Chondrocyte (in vitro differentiated cells): ENCODE measurements at regions not wholly inside any gene's neighbourhood (a gene's known extent, or its start where the extent isn't known, plus 50 kb on each side); places are given as distances from the start of the nearest gene placed in this dataset.
"Not testable (repeated sequence)": the region's sequence is repeated elsewhere in the genome, so short reads cannot be mapped to it uniquely, and the experiment has no call there.

Experiments used
- DNase-seq: peaks from one replicate; pipeline ENCODE4 v3.0.0; 2021; ENCODE audit warnings: mixed read lengths, low spot score
- H3K27ac Mint-ChIP-seq: one replicate; pipeline ENCODE4 v1.8.0; 2021; ENCODE audit warnings: mild to moderate bottlenecking, moderate library complexity, mixed read lengths; ENCODE audit not compliant: unreplicated experiment
- H3K27me3 Mint-ChIP-seq: 2 replicates; pipeline ENCODE4 v1.8.0; 2021; ENCODE audit warnings: low read depth, mixed read lengths
- H3K36me3 Mint-ChIP-seq: 2 replicates; pipeline ENCODE4 v1.8.0; 2021; ENCODE audit warnings: low read depth, mixed read lengths
- H3K4me1 Mint-ChIP-seq: 2 replicates; pipeline ENCODE4 v1.8.0; 2021; ENCODE audit warnings: low read depth, mild to moderate bottlenecking, mixed read lengths
- H3K4me3 Mint-ChIP-seq: one replicate; pipeline ENCODE4 v1.8.0; 2021; ENCODE audit warnings: mild to moderate bottlenecking, moderate library complexity, mixed read lengths; ENCODE audit not compliant: unreplicated experiment
- H3K9me3 Mint-ChIP-seq: 2 replicates; pipeline ENCODE4 v1.8.0; 2021; ENCODE audit warnings: low read depth, mixed read lengths
- CTCF ChIP-seq: fragments of 200-600 bp; sonication (generic); IDR thresholded peaks from 2 replicates; pipeline ENCODE4 v1.5.0; 2021; ENCODE audit warnings: antibody characterized with exemption, mild to moderate bottlenecking, moderate library complexity

- Mint-ChIP-seq H3K36me3 (peaks cover 8% of the 10 kb centered on the region), H3K4me3 (no peak overlapping the region), H3K27me3 (no peaks in the 10 kb centered on the region), H3K4me1 (peaks cover 12% of the 10 kb centered on the region), H3K27ac (peak overlapping the region; percentile 93), H3K9me3 (no peaks in the 10 kb centered on the region)
- no peak for DNase-seq
- peak; percentile 28 for TF ChIP-seq CTCF
Observed at GRCh38 chr21:36260802-36261201, 59.2 kb upstream of the MORC3 start.

GRCh38 chr21:36261459-36261858 lies 58.5 kb upstream of the MORC3 start:
- Mint-ChIP-seq H3K27ac (no peak overlapping the region), H3K9me3 (no peaks in the 10 kb centered on the region), H3K36me3 (peaks cover 7% of the 10 kb centered on the region), H3K4me3 (no peak overlapping the region), H3K27me3 (no peaks in the 10 kb centered on the region), H3K4me1 (peaks cover 12% of the 10 kb centered on the region)
- DNase-seq: no peak
- TF ChIP-seq CTCF: no peak

DNA sequence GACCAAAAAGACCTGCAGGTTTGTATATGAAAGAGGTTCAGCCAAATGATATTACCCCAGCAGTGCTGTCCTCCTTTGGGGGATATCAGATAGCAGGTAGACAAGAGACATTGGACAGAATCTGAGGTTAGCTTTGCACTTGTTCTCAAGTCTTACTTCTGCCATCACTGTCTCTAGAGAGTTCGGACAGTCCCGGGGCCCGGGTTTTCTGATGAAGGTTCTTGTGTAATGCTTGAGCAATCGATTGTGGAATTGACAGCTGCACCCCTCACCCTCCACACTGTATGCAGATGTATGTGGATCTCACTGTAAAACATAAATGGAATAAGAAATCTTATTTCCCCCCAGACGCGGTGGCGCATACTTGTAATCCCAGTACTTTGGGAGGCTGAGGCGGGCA lies 56.2 kb upstream of the MORC3 start:
- Mint-ChIP-seq H3K4me3 (no peak overlapping the region), H3K36me3 (peaks cover 10% of the 10 kb centered on the region), H3K4me1 (peaks cover 12% of the 10 kb centered on the region), H3K27ac (no peak overlapping the region), H3K9me3 (peaks cover 5% of the 10 kb centered on the region), H3K27me3 (no peaks in the 10 kb centered on the region)
- TF ChIP-seq CTCF: no peak
- DNase-seq: no peak

GRCh38 chr21:36265431-36265830 lies 54.6 kb upstream of the MORC3 start:
- TF ChIP-seq CTCF: no peak

GRCh38 chr21:36267828-36268227 lies 52.2 kb upstream of the MORC3 start:
- not testable (repeated sequence) for H3K9me3 Mint-ChIP-seq, H3K4me1 Mint-ChIP-seq, H3K27ac Mint-ChIP-seq, DNase-seq, H3K4me3 Mint-ChIP-seq, H3K27me3 Mint-ChIP-seq
- H3K36me3 Mint-ChIP-seq: peaks cover 14% of the 10 kb centered on the region

More at GRCh38 chr21:36265431-36265830, 54.6 kb upstream of the MORC3 start:
- peaks cover 10% of the 10 kb centered on the region for H3K36me3 Mint-ChIP-seq
- H3K27ac Mint-ChIP-seq: no peak overlapping the region
- peaks cover 5% of the 10 kb centered on the region for H3K9me3 Mint-ChIP-seq
- peaks cover 4% of the 10 kb centered on the region for H3K4me1 Mint-ChIP-seq
- DNase-seq: no peak
- no peak overlapping the region for H3K4me3 Mint-ChIP-seq
- H3K27me3 Mint-ChIP-seq: no peaks in the 10 kb centered on the region

DNA sequence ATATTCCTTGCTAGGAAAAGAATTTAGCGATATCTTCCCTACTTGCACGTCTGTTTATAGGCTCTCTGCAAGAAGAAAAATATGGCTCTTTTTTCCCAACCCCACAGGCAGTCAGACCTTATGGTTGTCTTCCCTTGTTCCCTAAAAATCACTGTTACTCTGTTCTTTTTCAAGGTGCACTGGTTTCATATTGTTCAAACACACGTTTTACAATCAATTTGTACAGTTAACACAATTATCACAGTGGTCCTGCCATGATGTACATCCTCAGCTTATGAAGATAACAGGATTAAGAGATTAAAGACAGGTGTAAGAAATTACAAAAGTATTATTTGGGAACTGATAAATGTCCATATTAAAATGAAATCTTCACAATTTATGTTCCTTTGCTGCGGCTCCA lies 51.7 kb upstream of the MORC3 start:
- H3K27ac Mint-ChIP-seq, H3K4me3 Mint-ChIP-seq, H3K4me1 Mint-ChIP-seq, H3K27me3 Mint-ChIP-seq, DNase-seq, H3K9me3 Mint-ChIP-seq: not testable (repeated sequence)
- peaks cover 14% of the 10 kb centered on the region for H3K36me3 Mint-ChIP-seq
